NCI-H2107 treated with DMSO at 0.1 percent for 48 hours (cell line): ENCODE measurements at regions not wholly inside any gene's neighbourhood (a gene's known extent, or its start where the extent isn't known, plus 50 kb on each side); places are given as distances from the start of the nearest gene placed in this dataset.

Source experiments
- DNase-seq: peaks from one replicate; lab custom pipeline; 2025; ENCODE audit not compliant: unreplicated experiment; lab: John Stamatoyannopoulos, UW

- no peak for DNase-seq
Measured at GRCh38 chr22:49169074-49169744, 658.5 kb downstream of the BRD1 start.

- DNase-seq, result no peak
Measured at GRCh38 chr22:49168219-49168813, 659.4 kb downstream of the BRD1 start.

GRCh38 chr22:49166746-49167145 lies 660.9 kb downstream of the BRD1 start:
- no peak for DNase-seq

- DNase-seq, result no peak
Measured at GRCh38 chr22:49166211-49166610, 661.5 kb downstream of the BRD1 start.

GRCh38 chr22:49164773-49165320 lies 662.8 kb downstream of the BRD1 start:
- no peak for DNase-seq

- no peak for DNase-seq
Measured at GRCh38 chr22:49163960-49164690, 663.5 kb downstream of the BRD1 start.

- no peak for DNase-seq
Measured at GRCh38 chr22:49163258-49163959, 664.3 kb downstream of the BRD1 start.

GRCh38 chr22:49162841-49163240 lies 664.8 kb downstream of the BRD1 start:
- no peak for DNase-seq

GRCh38 chr22:49161002-49161850 lies 666.4 kb downstream of the BRD1 start:
- no peak for DNase-seq

- DNase-seq, result no peak
Measured at GRCh38 chr22:49160261-49161001, 667.2 kb downstream of the BRD1 start.

- no peak for DNase-seq
Measured at GRCh38 chr22:49159711-49160110, 668.0 kb downstream of the BRD1 start.

GRCh38 chr22:49158741-49159564 lies 668.7 kb downstream of the BRD1 start:
- no peak for DNase-seq

GRCh38 chr22:49157529-49158339 lies 669.9 kb downstream of the BRD1 start:
- DNase-seq, result no peak

- DNase-seq, result peak; percentile 83
Measured at GRCh38 chr22:49156662-49157285, 670.9 kb downstream of the BRD1 start.

- DNase-seq, result no peak
Measured at GRCh38 chr22:49155770-49156580, 671.7 kb downstream of the BRD1 start.

GRCh38 chr22:49155039-49155769 lies 672.5 kb downstream of the BRD1 start:
- no peak for DNase-seq
